ENCODE measurements at regions not wholly inside any gene's neighbourhood (a gene's known extent, or its start where the extent isn't known, plus 50 kb on each side); places are given as distances from the start of the nearest gene placed in this dataset.

- TF ChIP-seq POLR2A (IDR thresholded peaks at IDR 0.05) = no peak
- no peak for TF ChIP-seq POLR2AphosphoS5 (IDR thresholded peaks at IDR 0.05)
- no peak for TF ChIP-seq CTCF (IDR thresholded peaks at IDR 0.05)
- intact Hi-C loops (cut with DNase I) = no loop called here
- WGBS = 9% methylated on average over 14 of the region's 14 CpGs
- Histone ChIP-seq H3K27me3 (replicated peaks; ENCODE audit: insufficient read depth) (peaks cover 27% of the 10 kb centered on the region), H3K4me3 (no peak overlapping the region), H3K9me3 (no peaks in the 10 kb centered on the region), H3K36me3 (no peaks in the 10 kb centered on the region), H3K27ac (no peak overlapping the region), H3K4me1 (replicated peaks) (no peaks in the 10 kb centered on the region)
- no peak for DNase-seq (ENCODE audit: low spot score)
Measured at GRCh38 chr15:96417760-96418130, 87.2 kb downstream of the NR2F2 start.

- H3K27ac ChIP-seq = no peak overlapping the region
Measured at GRCh38 chr15:96418146-96418545, 87.6 kb downstream of the NR2F2 start.

GRCh38 chr15:96421178-96421601 is 90.7 kb downstream of the NR2F2 start:
- no peak overlapping the region for H3K27ac ChIP-seq
- H3K4me1 ChIP-seq (replicated peaks) = no peaks in the 10 kb centered on the region
- H3K27me3 ChIP-seq (replicated peaks; ENCODE audit: insufficient read depth) = peaks cover 10% of the 10 kb centered on the region
- WGBS = 14% methylated on average over 8 of the region's 8 CpGs
- H3K36me3 ChIP-seq = no peaks in the 10 kb centered on the region
- TF ChIP-seq POLR2AphosphoS5 (IDR thresholded peaks at IDR 0.05) = no peak
- TF ChIP-seq POLR2A (IDR thresholded peaks at IDR 0.05) = no peak
- TF ChIP-seq CTCF (IDR thresholded peaks at IDR 0.05) = no peak
- no peak overlapping the region for H3K4me3 ChIP-seq
- H3K9me3 ChIP-seq = no peaks in the 10 kb centered on the region
- no peak for DNase-seq (ENCODE audit: low spot score)
- intact Hi-C loops (cut with DNase I) = no loop called here

More at GRCh38 chr15:96418146-96418545, 87.6 kb downstream of the NR2F2 start:
- no peak for DNase-seq (ENCODE audit: low spot score)
- Histone ChIP-seq H3K27me3 (replicated peaks; ENCODE audit: insufficient read depth) (peaks cover 25% of the 10 kb centered on the region), H3K4me3 (no peak overlapping the region), H3K4me1 (replicated peaks) (no peaks in the 10 kb centered on the region), H3K36me3 (no peaks in the 10 kb centered on the region), H3K9me3 (no peaks in the 10 kb centered on the region)
- intact Hi-C loops (cut with DNase I) = no loop called here
- 19% methylated on average over 2 of the region's 2 CpGs for WGBS
- TF ChIP-seq POLR2A (IDR thresholded peaks at IDR 0.05) (no peak), CTCF (IDR thresholded peaks at IDR 0.05) (no peak), POLR2AphosphoS5 (IDR thresholded peaks at IDR 0.05) (no peak)

- TF ChIP-seq POLR2AphosphoS5 (IDR thresholded peaks at IDR 0.05) (no peak), CTCF (IDR thresholded peaks at IDR 0.05) (no peak), POLR2A (IDR thresholded peaks at IDR 0.05) (no peak)
- DNase-seq (ENCODE audit: low spot score) = no peak
- intact Hi-C loops (cut with DNase I) = no loop called here
- Histone ChIP-seq H3K4me3 (no peak overlapping the region), H3K9me3 (no peaks in the 10 kb centered on the region), H3K27me3 (replicated peaks; ENCODE audit: insufficient read depth) (peaks cover 4% of the 10 kb centered on the region), H3K27ac (no peak overlapping the region), H3K36me3 (no peaks in the 10 kb centered on the region), H3K4me1 (replicated peaks) (no peaks in the 10 kb centered on the region)
- WGBS = 18% methylated on average over 7 of the region's 7 CpGs
Measured at GRCh38 chr15:96422125-96422524, 91.6 kb downstream of the NR2F2 start.

- H3K27me3 ChIP-seq (replicated peaks; ENCODE audit: insufficient read depth) = peaks cover 4% of the 10 kb centered on the region
- H3K4me3 ChIP-seq = no peak overlapping the region
- WGBS = 99% methylated on average over 4 of the region's 4 CpGs
- intact Hi-C loops (cut with DNase I) = no loop called here
- H3K36me3 ChIP-seq = no peaks in the 10 kb centered on the region
- H3K9me3 ChIP-seq = no peaks in the 10 kb centered on the region
- H3K4me1 ChIP-seq (replicated peaks) = no peaks in the 10 kb centered on the region
- no peak for DNase-seq (ENCODE audit: low spot score)
- no peak for TF ChIP-seq CTCF (IDR thresholded peaks at IDR 0.05)
- no peak for TF ChIP-seq POLR2AphosphoS5 (IDR thresholded peaks at IDR 0.05)
- TF ChIP-seq POLR2A (IDR thresholded peaks at IDR 0.05) = no peak
- H3K27ac ChIP-seq = no peak overlapping the region
Measured at GRCh38 chr15:96424674-96425073, 94.2 kb downstream of the NR2F2 start.

Data from prostate gland (tissue), 2 donors.